NB4 (cell line): ENCODE measurements at regions not wholly inside any gene's neighbourhood (a gene's known extent, or its start where the extent isn't known, plus 50 kb on each side); places are given as distances from the start of the nearest gene placed in this dataset.
"Not testable (repeated sequence)": the region's sequence is repeated elsewhere in the genome, so short reads cannot be mapped to it uniquely, and the experiment has no call there.

ENCODE experiments used
- CTCF ChIP-seq: IDR thresholded peaks from one replicate; pipeline ENCODE4 v1.5.1; 2012; ENCODE audit warnings: low read depth, low read length
- MYC ChIP-seq: IDR thresholded peaks from 2 replicates; pipeline ENCODE4 v1.6.1; 2011; ENCODE audit warnings: low read depth, low read length
- POLR2A ChIP-seq: IDR thresholded peaks from 2 replicates; pipeline ENCODE4 v1.6.1; 2011; ENCODE audit warnings: mild to moderate bottlenecking; ENCODE audit not compliant: insufficient read length; ENCODE audit errors: extremely low read depth
- TF ChIP-seq, protein P1 (sequence below): IDR thresholded peaks from 2 replicates; pipeline ENCODE4 v1.6.1; 2011; ENCODE audit warnings: low read depth, low read length

DNA sequence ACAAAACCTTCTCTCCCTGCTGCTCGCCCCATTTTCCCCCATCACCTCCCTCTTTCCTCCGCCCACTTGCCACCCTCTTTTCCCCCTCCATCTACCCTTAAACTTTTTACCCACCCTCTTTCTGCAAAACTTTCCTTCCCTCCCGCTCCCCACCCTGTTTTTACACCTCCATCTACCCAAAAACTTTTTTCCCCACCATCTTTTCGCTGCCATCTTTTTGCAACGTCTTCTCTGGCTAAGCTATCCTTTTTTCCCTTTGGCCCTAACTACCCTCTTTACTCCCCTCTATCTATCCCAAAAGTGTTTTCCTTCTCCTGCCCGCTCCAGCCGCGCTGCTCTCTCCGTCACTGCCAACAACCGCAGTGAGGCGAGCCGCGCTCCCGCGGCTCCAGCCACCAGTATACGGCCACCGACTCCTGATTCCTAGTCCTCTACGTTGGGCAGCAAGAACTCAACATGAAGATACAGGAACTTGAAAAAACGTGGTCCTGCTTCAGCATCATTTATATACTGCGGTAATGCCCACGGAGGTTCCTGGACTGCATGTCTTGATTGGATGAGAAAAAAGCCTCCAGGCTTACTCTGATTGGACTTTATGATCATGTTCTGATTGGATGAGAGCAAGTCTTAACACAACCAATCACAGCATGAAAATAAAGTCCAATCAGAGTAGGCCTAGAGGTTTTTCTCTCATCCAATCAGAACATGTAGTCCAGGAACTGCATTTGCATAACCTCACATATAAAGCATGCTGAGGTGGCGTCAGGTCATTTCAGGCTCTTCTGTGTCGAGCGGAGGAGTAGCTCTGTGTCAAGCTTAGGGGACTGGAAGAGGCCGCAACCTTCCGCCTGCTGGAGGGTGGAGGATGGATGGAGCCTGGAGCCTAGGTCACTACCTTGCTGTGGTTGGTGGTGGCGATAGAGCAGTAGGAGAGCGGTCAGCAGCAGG lies 79.9 kb upstream of the KCNJ18 start:
- not testable (repeated sequence) for TF ChIP-seq CTCF, POLR2A, MYC
- TF ChIP-seq, protein P1, sequence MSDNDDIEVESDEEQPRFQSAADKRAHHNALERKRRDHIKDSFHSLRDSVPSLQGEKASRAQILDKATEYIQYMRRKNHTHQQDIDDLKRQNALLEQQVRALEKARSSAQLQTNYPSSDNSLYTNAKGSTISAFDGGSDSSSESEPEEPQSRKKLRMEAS, result not testable (repeated sequence)
